Endothelial cell of umbilical vein (primary cell): ENCODE measurements at regions not wholly inside any gene's neighbourhood (a gene's known extent, or its start where the extent isn't known, plus 50 kb on each side); places are given as distances from the start of the nearest gene placed in this dataset.

ENCODE experiments used
- BruUV-seq: library from RNA; stranded (reverse); fragments of 400-500 nt; replicated peaks from 2 replicates; lab custom pipeline; 2021; lab: Mats Ljungman, UMichigan
- CTCF ChIA-PET: fragments of 300-600, 350-600 bp; sonication (Branson Sonifier 250); formaldehyde crosslinking; loops from one replicate; lab custom pipeline; 2021; ENCODE audit warnings: antibody characterized with exemption, inconsistent platforms; lab: Charles Lee
- POLR2A ChIA-PET: fragments of 300-600, 350-600 bp; sonication (Branson Sonifier 250); formaldehyde crosslinking; loops from one replicate; lab custom pipeline; 2021; ENCODE audit warnings: antibody characterized with exemption, inconsistent platforms; lab: Charles Lee
- DNase-seq: peaks from one replicate; pipeline ENCODE4 v3.0.0-alpha.2; 2011; ENCODE audit warnings: low read depth, low spot score
- FAIRE-seq: peaks from 2 replicates; lab custom pipeline; 2011; peaks lifted over from hg19 to GRCh38; lab: Jason Lieb, UNC
- H2AFZ ChIP-seq: 2 replicates; pipeline ENCODE4 v1.6.0; 2012; ENCODE audit warnings: low read depth, low read length, control low read depth, inconsistent platforms
- H3K27ac ChIP-seq: 2 replicates; pipeline ENCODE4 v1.5.1; 2011; ENCODE audit warnings: low read depth, mild to moderate bottlenecking, control low read depth, low read length, moderate library complexity; ENCODE audit not compliant: insufficient read depth
- H3K27me3 ChIP-seq, 2 experiments: 2 replicates each; pipeline versions ENCODE4 v1.6.0 to v1.6.1; 2011; ENCODE audit warnings: low read length in 2 of 2, mixed read lengths in 1 of 2; ENCODE audit not compliant: control insufficient read depth in 2 of 2, insufficient read depth in 2 of 2
- H3K36me3 ChIP-seq, 2 experiments: 2 replicates in 1 of 2; 3 replicates in 1 of 2; pipeline ENCODE4 v1.5.1; 2011; ENCODE audit warnings: low read length in 2 of 2, mild to moderate bottlenecking in 1 of 2, moderate library complexity in 1 of 2; ENCODE audit not compliant: control insufficient read depth in 2 of 2, insufficient read depth in 2 of 2; ENCODE audit errors: extremely low read depth in 1 of 2
- H3K4me1 ChIP-seq: 3 replicates; pipeline ENCODE4 v1.5.1; 2011; ENCODE audit warnings: mild to moderate bottlenecking, low read length; ENCODE audit not compliant: control insufficient read depth, insufficient read depth; ENCODE audit errors: extremely low read depth
- H3K4me2 ChIP-seq: 2 replicates; pipeline ENCODE4 v1.6.1; 2011; ENCODE audit warnings: low read length, control low read depth, mixed read lengths; ENCODE audit not compliant: insufficient read depth
- H3K4me3 ChIP-seq, 3 experiments: fragments of 200-600 bp in 1 of 3; sonication (generic), shearing (Covaris generic) in 1 of 3; replicated peaks in 1 of 3; 2 replicates each; pipeline ENCODE4 v1.5.1; 2011 to 2016; ENCODE audit warnings: control low read depth in 3 of 3, low read length in 3 of 3, mild to moderate bottlenecking in 2 of 3, inconsistent platforms in 1 of 3, low read depth in 1 of 3, moderate library complexity in 1 of 3; ENCODE audit not compliant: insufficient read depth in 1 of 3
- H3K79me2 ChIP-seq: 2 replicates; pipeline ENCODE4 v1.6.0; 2012; ENCODE audit warnings: low read length, inconsistent platforms; ENCODE audit not compliant: control insufficient read depth, insufficient read depth
- H3K9ac ChIP-seq: replicated peaks from 2 replicates; pipeline ENCODE3; 2011; ENCODE audit warnings: low read length, control low read depth; ENCODE audit not compliant: insufficient read depth; ENCODE audit errors: extremely low read depth
- H3K9me1 ChIP-seq: replicated peaks from 3 replicates; pipeline ENCODE4 v1.6.0; 2011; ENCODE audit warnings: mild to moderate bottlenecking, low read length; ENCODE audit not compliant: control insufficient read depth, insufficient read depth; ENCODE audit errors: extremely low read depth
- H3K9me3 ChIP-seq: replicated peaks from 2 replicates; pipeline ENCODE4 v1.5.1; 2012; ENCODE audit warnings: low read length, inconsistent platforms; ENCODE audit not compliant: control insufficient read depth, insufficient read depth
- H4K20me1 ChIP-seq: replicated peaks from 2 replicates; pipeline ENCODE3; 2011; ENCODE audit warnings: mild to moderate bottlenecking, low read length; ENCODE audit not compliant: control insufficient read depth, insufficient read depth; ENCODE audit errors: extremely low read depth
- EZH2 ChIP-seq: IDR thresholded peaks from 2 replicates; pipeline ENCODE4 v1.6.1; 2012; ENCODE audit warnings: borderline replicate concordance, low read depth, mild to moderate bottlenecking, moderate library complexity, low read length, inconsistent platforms; ENCODE audit not compliant: severe bottlenecking
- FOS ChIP-seq: IDR thresholded peaks from 2 replicates; pipeline ENCODE4 v1.6.1; 2011; ENCODE audit warnings: mild to moderate bottlenecking, low read length, moderate library complexity, borderline replicate concordance; ENCODE audit not compliant: insufficient read depth
- GATA2 ChIP-seq: IDR thresholded peaks from 2 replicates; pipeline ENCODE4 v1.7.0; 2011; ENCODE audit warnings: low read depth, mild to moderate bottlenecking, moderate library complexity, mixed read lengths, low read length; ENCODE audit not compliant: insufficient read length, insufficient read depth
- JUN ChIP-seq: IDR thresholded peaks from 2 replicates; pipeline ENCODE4 v1.6.1; 2011; ENCODE audit warnings: borderline replicate concordance, low read depth; ENCODE audit not compliant: insufficient read length, insufficient read depth
- MYC ChIP-seq: IDR thresholded peaks from one replicate; pipeline ENCODE4 v1.6.1; 2011; ENCODE audit warnings: mild to moderate bottlenecking, low read depth, low read length
- POLR2A ChIP-seq: IDR thresholded peaks from 2 replicates; pipeline ENCODE4 v1.6.1; 2012; ENCODE audit warnings: low read depth, mild to moderate bottlenecking, control low read depth, low read length
- POLR2AphosphoS5 ChIP-seq: IDR thresholded peaks from 2 replicates; pipeline ENCODE4 v1.6.1; 2012; ENCODE audit warnings: low read depth, mild to moderate bottlenecking, control low read depth, low read length, moderate library complexity; ENCODE audit not compliant: insufficient read depth
- dilution Hi-C: fragments of 300-500 bp; cut with MboI; formaldehyde crosslinking; loops from one replicate; pipeline ENCODE4 v1.15.0; 2019; ENCODE audit warnings: low sequenced_read_pairs; ENCODE audit not compliant: extremely low pct_ligation_motif_present
- intact Hi-C: fragments of 100-400 bp; cut with micrococcal nuclease; formaldehyde crosslinking; loops from one replicate; pipeline ENCODE4 v1.10.0; 2022
- TF ChIP-seq, protein P1 (sequence below), 2 donors: IDR thresholded peaks; 1 replicate in 1 of 2; 2 replicates in 1 of 2; pipeline ENCODE4 v1.5.1; 2011; ENCODE audit warnings: low read length in 2 of 2, mild to moderate bottlenecking in 2 of 2, moderate library complexity in 2 of 2, control low read depth in 1 of 2, inconsistent platforms in 1 of 2, low read depth in 1 of 2; ENCODE audit not compliant: insufficient read depth in 1 of 2; ENCODE audit errors: extremely low read depth in 1 of 2
- TF ChIP-seq, protein P2 (sequence below): IDR thresholded peaks from 2 replicates; pipeline ENCODE4 v1.6.1; 2011; ENCODE audit not compliant: insufficient read depth, insufficient read length

DNA sequence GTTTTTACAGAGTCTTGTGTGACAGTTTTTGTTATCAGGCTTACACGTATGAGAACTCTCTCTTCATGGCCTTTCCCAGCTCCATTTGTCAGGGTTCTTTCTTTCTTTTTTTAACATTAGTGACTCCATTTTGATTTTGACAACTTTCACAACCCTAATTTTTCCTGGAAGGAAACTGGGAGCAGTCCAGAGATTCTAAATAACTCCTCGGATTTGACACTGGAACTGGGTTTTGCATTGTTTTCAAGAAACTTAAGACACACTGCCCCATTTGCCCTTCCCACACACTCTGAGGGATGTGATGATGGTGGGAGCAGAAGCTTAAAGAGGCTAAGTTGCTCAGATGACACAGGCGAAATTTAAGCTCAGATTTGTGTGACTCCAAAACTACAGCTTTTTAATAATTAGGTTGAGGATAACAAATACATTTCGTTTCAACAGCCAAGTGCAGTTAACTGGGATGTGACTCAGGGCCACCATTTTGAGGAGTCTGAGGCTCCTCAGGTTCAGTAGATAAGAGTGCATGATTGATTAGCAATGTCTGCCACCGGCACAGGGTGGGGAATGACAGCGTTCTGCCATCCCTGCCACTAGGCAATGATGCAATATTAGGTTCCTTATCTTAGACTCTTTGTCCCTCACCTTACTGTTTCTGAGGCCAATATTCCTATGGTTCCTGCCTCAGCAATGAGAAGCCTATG, 95.1 kb upstream of the ATP1A1 start:
- H3K4me2 ChIP-seq, result no peak overlapping the region
- POLR2A ChIA-PET, result no interaction called here
- no peak overlapping the region for H3K9ac ChIP-seq
- H3K4me3 ChIP-seq, result no peak overlapping the region
- DNase-seq (no peak), FAIRE-seq (no peak)
- no TSS peak for BruUV-seq
- no peaks in the 10 kb centered on the region for H3K36me3 ChIP-seq
- H3K27ac ChIP-seq, result no peak overlapping the region
- dilution Hi-C loops (no loop called here), intact Hi-C loops (no loop called here)
- H4K20me1 ChIP-seq, result no peaks in the 10 kb centered on the region
- H3K9me1 ChIP-seq, result no peaks in the 10 kb centered on the region
- H3K9me3 ChIP-seq, result no peaks in the 10 kb centered on the region
- H2AFZ ChIP-seq, result no peak overlapping the region
- H3K79me2 ChIP-seq, result no peaks in the 10 kb centered on the region
- H3K4me1 ChIP-seq, result no peaks in the 10 kb centered on the region
- peaks cover 3 to 5% of the 10 kb centered on the region in 2 experiments for H3K27me3 ChIP-seq
- CTCF ChIA-PET, result interaction anchor here (1.1 kb wide), 1 partner anchor 139 kb away, joined by 3 read pairs; no protein-coding TSS in a partner anchor
- TF ChIP-seq JUN (no peak), MYC (no peak), GATA2 (no peak), POLR2AphosphoS5 (no peak), EZH2 (no peak), FOS (no peak), POLR2A (no peak)
- TF ChIP-seq, protein P1, sequence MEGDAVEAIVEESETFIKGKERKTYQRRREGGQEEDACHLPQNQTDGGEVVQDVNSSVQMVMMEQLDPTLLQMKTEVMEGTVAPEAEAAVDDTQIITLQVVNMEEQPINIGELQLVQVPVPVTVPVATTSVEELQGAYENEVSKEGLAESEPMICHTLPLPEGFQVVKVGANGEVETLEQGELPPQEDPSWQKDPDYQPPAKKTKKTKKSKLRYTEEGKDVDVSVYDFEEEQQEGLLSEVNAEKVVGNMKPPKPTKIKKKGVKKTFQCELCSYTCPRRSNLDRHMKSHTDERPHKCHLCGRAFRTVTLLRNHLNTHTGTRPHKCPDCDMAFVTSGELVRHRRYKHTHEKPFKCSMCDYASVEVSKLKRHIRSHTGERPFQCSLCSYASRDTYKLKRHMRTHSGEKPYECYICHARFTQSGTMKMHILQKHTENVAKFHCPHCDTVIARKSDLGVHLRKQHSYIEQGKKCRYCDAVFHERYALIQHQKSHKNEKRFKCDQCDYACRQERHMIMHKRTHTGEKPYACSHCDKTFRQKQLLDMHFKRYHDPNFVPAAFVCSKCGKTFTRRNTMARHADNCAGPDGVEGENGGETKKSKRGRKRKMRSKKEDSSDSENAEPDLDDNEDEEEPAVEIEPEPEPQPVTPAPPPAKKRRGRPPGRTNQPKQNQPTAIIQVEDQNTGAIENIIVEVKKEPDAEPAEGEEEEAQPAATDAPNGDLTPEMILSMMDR (IDR thresholded peaks at IDR 0.05; ENCODE audit: extremely low read depth in 1 of 2, insufficient read depth in 1 of 2, low read depth in 1 of 2, low read length in 2 of 2), result no peak
- TF ChIP-seq, protein P2, sequence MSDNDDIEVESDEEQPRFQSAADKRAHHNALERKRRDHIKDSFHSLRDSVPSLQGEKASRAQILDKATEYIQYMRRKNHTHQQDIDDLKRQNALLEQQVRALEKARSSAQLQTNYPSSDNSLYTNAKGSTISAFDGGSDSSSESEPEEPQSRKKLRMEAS, result no peak
